OCI-LY3 (cell line): ENCODE measurements at regions not wholly inside any gene's neighbourhood (a gene's known extent, or its start where the extent isn't known, plus 50 kb on each side); places are given as distances from the start of the nearest gene placed in this dataset.

ENCODE experiments used
- EZH2phosphoT487 ChIP-seq: fragments of 200-600 bp; shearing (Covaris generic); IDR thresholded peaks from 2 replicates; pipeline ENCODE4 v1.6.1; 2018; ENCODE audit warnings: antibody characterized with exemption, mixed run types, low read depth
- TF ChIP-seq, protein P1 (sequence below): fragments of 200-600, 300-600 bp; sonication (generic); IDR thresholded peaks from 2 replicates; pipeline ENCODE4 v1.5.1; 2014; ENCODE audit warnings: antibody characterized with exemption, low read length, low read depth

DNA sequence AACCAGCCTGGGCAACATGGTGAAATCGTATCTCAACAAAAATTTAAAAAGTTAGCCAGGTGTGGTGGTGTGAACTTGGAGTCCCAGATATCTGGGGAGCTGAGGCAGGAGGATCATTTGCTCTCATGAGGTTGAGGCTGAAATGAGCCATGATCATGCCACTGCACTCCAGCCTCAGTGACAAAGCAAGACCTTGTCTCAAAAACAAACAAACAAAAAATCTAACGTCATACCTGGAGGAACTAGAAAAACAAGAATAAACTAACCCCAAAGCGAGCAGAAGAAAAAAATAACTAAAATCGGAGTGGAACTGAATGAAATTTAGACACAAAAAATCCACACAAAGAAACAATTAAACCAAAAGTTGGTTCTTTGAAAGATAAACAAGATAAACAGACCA lies 1885.1 kb downstream of the OLFM4 start:
- TF ChIP-seq, protein P1, sequence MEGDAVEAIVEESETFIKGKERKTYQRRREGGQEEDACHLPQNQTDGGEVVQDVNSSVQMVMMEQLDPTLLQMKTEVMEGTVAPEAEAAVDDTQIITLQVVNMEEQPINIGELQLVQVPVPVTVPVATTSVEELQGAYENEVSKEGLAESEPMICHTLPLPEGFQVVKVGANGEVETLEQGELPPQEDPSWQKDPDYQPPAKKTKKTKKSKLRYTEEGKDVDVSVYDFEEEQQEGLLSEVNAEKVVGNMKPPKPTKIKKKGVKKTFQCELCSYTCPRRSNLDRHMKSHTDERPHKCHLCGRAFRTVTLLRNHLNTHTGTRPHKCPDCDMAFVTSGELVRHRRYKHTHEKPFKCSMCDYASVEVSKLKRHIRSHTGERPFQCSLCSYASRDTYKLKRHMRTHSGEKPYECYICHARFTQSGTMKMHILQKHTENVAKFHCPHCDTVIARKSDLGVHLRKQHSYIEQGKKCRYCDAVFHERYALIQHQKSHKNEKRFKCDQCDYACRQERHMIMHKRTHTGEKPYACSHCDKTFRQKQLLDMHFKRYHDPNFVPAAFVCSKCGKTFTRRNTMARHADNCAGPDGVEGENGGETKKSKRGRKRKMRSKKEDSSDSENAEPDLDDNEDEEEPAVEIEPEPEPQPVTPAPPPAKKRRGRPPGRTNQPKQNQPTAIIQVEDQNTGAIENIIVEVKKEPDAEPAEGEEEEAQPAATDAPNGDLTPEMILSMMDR: no peak
- no peak for TF ChIP-seq EZH2phosphoT487
